ENCODE measurements at regions not wholly inside any gene's neighbourhood (a gene's known extent, or its start where the extent isn't known, plus 50 kb on each side); places are given as distances from the start of the nearest gene placed in this dataset.

- TF ChIP-seq ETS1 (IDR thresholded peaks at IDR 0.05): no peak
- TF ChIP-seq, protein P1, sequence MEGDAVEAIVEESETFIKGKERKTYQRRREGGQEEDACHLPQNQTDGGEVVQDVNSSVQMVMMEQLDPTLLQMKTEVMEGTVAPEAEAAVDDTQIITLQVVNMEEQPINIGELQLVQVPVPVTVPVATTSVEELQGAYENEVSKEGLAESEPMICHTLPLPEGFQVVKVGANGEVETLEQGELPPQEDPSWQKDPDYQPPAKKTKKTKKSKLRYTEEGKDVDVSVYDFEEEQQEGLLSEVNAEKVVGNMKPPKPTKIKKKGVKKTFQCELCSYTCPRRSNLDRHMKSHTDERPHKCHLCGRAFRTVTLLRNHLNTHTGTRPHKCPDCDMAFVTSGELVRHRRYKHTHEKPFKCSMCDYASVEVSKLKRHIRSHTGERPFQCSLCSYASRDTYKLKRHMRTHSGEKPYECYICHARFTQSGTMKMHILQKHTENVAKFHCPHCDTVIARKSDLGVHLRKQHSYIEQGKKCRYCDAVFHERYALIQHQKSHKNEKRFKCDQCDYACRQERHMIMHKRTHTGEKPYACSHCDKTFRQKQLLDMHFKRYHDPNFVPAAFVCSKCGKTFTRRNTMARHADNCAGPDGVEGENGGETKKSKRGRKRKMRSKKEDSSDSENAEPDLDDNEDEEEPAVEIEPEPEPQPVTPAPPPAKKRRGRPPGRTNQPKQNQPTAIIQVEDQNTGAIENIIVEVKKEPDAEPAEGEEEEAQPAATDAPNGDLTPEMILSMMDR (conservative IDR thresholded peaks at IDR 0.05; ENCODE audit: low read depth in 2 of 2): no peak
Observed at GRCh38 chr9:108643731-108644510, 211.9 kb downstream of the ACTL7B start.

Measured in GM23338 (cell line).